Breast epithelium (tissue), 3 donors: ENCODE measurements at regions not wholly inside any gene's neighbourhood (a gene's known extent, or its start where the extent isn't known, plus 50 kb on each side); places are given as distances from the start of the nearest gene placed in this dataset.

Source experiments
- POLR2A ChIP-seq: fragments of 450-650 bp; IDR thresholded peaks from one replicate; pipeline ENCODE4 v1.6.1; 2016; ENCODE audit warnings: antibody characterized with exemption, mild to moderate bottlenecking, moderate library complexity
- TF ChIP-seq, protein P1 (sequence below), 3 donors: fragments of 450-650 bp; IDR thresholded peaks; one replicate each; pipeline ENCODE4 v1.5.1; 2016 to 2017; ENCODE audit warnings: antibody characterized with exemption in 3 of 3, mild to moderate bottlenecking in 3 of 3, moderate library complexity in 3 of 3

DNA sequence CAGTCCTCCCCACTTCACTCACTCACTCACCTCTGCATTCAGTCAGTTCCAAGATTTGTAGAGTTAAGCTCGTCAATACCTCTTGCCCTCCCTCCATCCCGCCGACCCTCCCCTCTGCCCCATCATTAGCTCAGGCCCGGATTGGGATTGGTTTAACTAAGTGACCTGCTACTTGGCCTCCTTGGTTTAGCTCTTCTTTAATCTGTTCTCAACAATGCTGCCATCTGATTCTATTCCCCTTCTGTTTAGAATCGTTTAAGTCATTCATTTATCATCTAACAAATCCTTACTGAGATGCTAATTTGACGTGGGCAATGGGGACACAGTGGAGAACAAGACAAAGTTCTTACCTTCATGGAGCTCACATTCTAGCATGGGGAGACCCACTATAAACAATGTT is 204.6 kb downstream of the MTX2 start:
- TF ChIP-seq, protein P1, sequence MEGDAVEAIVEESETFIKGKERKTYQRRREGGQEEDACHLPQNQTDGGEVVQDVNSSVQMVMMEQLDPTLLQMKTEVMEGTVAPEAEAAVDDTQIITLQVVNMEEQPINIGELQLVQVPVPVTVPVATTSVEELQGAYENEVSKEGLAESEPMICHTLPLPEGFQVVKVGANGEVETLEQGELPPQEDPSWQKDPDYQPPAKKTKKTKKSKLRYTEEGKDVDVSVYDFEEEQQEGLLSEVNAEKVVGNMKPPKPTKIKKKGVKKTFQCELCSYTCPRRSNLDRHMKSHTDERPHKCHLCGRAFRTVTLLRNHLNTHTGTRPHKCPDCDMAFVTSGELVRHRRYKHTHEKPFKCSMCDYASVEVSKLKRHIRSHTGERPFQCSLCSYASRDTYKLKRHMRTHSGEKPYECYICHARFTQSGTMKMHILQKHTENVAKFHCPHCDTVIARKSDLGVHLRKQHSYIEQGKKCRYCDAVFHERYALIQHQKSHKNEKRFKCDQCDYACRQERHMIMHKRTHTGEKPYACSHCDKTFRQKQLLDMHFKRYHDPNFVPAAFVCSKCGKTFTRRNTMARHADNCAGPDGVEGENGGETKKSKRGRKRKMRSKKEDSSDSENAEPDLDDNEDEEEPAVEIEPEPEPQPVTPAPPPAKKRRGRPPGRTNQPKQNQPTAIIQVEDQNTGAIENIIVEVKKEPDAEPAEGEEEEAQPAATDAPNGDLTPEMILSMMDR (IDR thresholded peaks at IDR 0.05), result no peak
- no peak for TF ChIP-seq POLR2A
